EL (cell line): ENCODE measurements at regions not wholly inside any gene's neighbourhood (a gene's known extent, or its start where the extent isn't known, plus 50 kb on each side); places are given as distances from the start of the nearest gene placed in this dataset.

Experiments used
- DNase-seq: peaks from one replicate; pipeline ENCODE4 v3.0.0-alpha.2; 2016

DNA sequence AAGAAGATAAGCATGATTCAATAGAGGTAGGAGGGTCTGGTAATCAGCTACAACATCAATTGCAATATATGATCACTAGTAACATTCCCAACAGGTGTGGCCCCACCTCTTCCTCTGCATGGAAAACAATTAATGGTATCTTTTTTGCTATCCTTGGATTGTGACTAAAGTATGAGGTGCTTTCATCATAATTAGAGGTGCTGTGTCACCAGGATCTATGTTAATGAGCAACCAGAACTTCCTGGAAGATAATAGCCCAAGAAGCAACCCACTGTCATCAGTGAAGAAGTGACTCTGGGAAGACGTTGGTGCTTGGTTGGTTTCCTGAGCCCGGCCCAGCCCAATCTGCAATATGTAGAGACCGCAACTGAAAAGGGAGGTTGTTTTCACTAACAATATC is 167.2 kb downstream of the SETD4 start:
- DNase-seq: no peak

- no peak for DNase-seq
These were observed 173.4 kb downstream of the SETD4 start for GRCh38 chr21:35886887-35887286.

DNA sequence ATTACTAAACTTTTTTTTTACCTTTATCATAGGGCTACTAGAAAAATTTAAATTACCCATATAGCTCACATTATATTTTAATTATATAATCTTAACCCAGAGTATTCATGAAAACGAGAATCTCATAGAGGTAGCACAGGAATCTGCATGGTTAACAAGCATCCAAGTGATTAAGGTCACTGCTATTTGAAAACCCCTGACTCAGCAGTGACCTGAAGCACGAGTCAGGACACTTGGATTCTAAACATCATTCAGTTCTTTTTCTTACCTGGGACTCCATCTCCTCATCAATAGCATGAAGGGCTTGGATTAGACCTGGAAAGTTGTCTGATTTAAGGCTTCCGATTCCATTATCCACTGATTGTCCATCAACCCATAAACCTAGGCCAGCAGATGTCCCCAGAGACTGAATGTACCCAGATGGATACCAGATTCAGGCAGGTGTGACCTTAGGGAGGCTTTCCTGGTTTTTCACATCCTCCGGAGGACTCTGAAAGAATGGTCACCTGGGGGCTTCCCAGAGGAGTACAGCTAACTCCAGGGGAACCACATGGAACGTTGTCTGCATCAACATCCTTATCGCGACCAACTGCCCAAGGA is 174.3 kb downstream of the SETD4 start:
- no peak for DNase-seq

DNA sequence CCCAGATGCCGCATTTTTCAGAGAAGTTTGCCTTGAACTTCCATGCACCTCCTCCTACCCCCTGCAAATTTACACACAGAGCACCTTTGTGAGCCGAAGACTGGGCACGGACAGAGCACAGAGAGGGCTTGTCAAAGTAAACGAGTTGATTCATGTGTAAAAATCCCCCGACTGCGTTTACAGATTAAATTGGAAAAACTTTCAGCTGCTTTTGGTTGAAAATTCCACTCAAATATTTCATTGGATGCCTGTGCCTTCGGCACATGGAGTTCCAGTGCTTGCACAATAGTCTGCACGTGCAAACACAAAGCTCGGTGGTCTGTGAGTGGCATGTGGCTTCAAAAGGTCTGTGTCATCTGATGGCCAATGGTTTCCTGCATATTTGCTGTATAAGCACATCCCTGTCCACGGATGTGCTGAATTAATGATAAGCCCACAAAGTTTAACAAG is 177.5 kb downstream of the SETD4 start:
- peak; percentile 47 for DNase-seq

- DNase-seq: no peak
These were observed 186.9 kb downstream of the SETD4 start for GRCh38 chr21:35873441-35873840.

- DNase-seq: no peak
These were observed 188.4 kb downstream of the SETD4 start for GRCh38 chr21:35871906-35872305.

DNA sequence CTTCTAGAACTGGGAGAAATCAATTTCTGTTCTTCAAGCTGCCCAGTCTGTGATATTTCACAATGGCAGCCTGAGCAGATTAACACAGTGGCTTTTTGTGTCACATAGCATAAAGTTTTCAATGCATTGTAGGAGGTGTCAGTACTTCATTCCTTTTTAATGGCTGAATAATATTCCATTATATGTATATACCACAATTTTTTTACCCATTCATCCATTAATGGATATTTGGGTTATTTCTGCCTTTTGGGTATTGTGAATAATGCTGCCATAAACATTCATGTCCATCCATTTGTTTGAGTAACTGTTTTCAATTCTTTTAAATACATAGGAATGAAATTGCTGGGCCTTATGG is 191.5 kb downstream of the SETD4 start:
- DNase-seq: no peak

DNA sequence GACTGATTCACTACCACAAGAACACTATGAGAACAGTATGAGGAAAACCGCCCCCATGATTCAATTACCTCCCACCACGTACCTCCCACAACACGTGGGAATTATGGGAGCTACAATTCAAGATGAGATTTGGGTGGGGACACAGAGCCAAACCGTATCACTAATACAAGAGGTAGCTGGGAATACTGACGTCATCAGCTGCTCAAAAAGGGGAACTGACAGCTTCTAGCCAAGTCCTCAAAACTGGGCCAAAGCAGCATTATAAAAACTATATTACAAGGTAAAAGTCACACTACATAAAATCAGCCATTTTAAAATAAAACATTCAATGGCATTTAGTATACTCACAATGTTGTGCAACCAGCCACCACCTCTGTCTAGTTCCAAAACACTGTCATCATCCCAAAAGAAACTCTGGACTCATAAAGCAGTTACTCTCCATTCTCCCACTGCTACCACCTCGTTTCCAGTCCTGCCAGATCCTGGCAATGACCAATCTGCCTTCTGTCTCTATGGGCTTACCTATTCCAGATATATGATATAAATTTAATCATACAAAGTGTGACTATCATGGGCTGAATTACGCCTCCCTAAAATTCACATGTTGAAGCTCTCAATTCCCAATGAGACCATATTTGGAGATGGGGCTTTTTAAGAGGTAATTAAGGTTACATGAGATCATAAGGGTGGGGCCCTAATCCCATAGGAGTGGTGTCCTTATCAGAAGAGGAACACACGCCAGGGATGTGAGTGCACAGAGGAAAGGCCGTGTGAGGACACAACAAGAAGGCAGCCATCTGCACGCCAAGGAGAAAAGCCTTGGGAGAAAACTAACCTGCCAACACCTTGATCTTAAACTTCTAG is 192.1 kb downstream of the SETD4 start:
- DNase-seq: no peak

- no peak for DNase-seq
These were observed 196.3 kb downstream of the SETD4 start for GRCh38 chr21:35864039-35864438.

GRCh38 chr21:35862969-35863368 is 197.4 kb downstream of the SETD4 start:
- DNase-seq: no peak

GRCh38 chr21:35861661-35862060 is 198.7 kb downstream of the SETD4 start:
- peak; percentile 23 for DNase-seq

- no peak for DNase-seq
These were observed 200.0 kb downstream of the SETD4 start for GRCh38 chr21:35860189-35860869.

DNA sequence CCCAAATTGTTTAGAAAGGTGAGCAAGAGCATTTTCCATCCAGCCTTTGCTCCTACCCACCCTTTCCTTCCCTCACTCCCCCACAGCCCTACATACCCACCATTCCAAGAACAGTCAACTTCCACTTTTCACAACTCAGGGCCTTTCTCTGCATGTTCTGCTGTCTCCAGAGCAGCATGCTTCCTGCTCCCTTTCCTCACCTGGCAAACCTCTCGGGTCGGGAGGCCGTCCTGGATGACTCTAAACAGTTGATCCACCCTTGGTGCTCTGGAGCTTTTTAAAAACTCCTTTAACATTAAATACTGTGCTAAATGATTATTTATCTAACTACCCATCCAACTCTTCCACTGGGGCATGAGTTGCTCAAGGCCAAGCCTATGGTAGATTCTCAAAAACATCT is 200.6 kb downstream of the SETD4 start:
- DNase-seq: no peak

DNA sequence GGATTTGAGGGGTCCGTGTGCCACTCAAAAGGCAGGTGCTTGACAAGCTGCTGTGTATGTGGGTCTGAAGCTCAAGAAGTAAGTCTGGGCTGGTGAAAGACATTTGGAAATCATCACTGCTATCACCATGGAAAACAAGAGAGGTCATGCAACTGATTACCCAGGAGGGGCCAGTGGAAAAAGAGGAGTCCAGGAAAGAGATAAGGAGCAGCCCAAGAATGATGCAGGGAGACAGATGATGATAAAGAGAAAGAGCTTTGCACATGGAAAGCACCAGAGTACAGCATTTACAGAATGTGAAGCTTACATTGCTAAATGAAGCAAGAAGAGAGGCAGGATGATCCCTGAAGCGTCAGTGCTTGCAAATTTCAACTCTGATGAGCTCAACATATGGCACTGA is 203.2 kb downstream of the SETD4 start:
- DNase-seq: no peak

DNA sequence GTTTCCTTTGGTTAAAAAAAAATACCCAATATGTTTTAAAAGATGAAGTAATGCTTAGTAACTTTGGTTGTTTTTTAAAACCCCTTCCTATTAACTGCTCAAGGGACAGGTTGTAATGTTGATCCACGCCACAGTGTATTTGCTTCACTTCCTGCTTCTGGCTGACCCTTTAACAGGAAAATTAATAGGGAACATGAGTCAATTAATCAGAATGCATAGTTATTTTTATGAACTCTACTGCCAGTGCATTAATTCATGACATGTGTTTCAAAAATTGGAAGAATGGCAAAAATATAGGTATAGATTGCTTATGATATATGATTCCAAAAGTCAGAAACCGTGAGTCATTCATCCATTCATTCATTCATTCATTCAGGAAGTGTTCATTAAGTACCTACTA is 204.8 kb downstream of the SETD4 start:
- DNase-seq: peak; percentile 47

- DNase-seq: no peak
These were observed 206.0 kb downstream of the SETD4 start for GRCh38 chr21:35854281-35854680.

DNA sequence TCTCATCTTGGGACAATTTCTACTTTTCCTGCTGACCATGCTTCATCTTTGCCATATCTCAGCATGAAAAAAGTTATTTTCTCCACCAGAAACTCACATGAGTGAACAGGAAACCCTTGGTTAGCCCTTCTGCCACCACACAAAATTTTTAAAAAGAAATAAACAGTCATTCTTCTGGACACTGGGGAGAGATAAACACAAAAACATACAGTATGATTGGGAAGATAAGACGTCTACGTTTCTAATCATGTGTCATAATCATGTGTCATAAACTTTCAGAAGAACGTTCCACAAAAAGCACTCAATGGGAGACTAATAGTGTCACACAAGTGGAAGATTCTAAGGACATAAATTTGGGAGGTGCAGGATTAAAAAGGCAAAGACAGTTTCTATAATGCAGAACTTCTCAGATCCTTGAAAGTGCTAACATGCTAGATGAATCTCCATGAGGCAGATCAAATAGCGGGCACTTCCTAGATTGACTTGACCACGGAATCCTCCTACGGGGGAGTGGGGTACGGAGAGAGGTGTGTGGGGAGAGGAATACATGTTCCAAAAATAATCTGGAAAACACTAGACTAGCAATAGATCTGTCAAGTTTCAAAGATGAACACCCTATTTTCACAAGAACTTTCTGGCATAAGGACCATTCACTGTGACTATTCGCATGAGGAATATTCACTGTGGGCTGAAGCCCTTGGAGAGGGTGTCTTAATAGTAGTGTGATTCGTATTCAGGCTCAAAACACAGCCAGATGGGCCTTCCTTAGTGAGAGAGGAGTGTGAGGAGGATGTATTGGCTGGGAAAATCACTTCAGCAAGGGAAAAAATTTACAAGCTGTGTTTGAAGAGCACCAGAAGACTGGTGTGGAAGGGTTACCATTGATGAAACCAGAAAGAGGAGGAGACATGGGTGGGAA is 206.7 kb downstream of the SETD4 start:
- DNase-seq: peak; percentile 17

DNA sequence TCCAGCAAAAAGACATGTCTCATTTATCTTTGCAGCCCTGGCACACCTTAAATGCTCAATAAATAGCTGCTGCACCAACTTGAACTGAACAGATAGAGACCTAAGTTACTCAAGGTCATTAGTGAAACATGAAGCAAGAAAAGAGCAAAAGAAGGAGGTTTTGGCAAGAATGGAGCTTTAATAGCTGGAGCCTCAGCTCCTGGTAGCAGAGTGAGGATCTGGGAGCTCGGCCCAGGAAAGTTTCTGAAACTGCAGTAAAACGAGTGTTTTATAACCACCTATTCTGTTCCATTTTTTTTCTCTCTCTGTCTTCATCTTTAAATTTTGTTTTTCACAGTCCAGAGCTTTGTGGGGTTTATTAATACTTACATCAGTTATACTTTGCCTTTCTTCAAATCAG is 207.5 kb downstream of the SETD4 start:
- no peak for DNase-seq

- peak; percentile 7 for DNase-seq
These were observed 209.7 kb downstream of the SETD4 start for GRCh38 chr21:35850542-35851103.

DNA sequence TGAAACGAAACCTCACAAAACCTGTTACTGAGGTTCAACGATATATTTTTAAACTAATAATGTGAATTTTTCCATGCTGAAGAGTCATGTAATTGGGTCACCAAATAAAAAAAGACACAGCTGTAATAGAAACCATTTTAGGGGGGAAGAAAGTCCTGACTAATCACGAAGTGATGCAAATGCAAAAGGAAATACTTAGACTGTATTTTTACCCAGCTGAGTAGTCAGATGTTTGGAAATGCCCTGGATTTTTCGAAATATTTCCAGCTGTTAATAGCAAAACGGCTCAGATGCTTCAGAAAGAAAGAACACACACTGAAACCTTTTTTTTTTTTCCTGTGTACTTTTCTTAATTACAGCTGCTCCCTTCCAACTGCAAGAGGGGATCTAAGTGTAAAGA is 210.3 kb downstream of the SETD4 start:
- peak; percentile 60 for DNase-seq

GRCh38 chr21:35849144-35849543 is 211.2 kb downstream of the SETD4 start:
- DNase-seq: no peak

DNA sequence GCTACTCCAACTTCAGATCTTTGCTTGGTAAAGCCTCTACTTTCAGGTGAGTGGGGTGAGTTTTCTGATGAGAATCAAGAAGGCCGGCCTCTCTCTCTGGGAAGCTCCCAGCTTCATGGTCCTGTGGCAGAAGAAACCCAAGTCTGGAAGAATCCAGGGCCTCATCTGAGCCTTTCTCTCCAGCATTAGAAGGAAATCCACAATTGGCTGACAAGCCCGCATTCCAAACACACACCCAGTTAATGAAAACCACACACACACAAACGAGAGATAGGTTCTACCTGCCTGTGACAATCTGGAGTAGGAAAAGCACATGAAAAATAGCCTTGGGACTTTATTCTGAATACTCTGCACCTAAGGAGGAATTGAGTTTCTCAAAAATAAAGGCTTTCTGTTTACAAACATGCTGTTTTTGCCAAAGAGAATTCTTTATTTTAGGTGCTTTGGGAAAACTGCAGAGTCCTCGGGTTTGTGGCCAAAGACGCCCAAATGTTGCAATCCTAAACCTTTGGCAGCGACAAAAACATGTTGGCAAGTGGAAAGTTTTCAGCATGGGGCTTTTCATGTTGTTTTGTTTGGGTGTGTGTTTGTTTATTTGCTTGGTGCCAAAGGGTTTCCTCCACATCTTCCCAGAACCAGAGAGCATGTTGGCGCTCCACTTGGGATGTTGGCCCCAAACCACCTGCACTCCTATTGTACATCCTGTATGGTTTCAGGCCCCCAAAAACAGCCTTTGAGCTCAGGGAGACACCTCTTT is 216.2 kb downstream of the SETD4 start:
- DNase-seq: no peak
